ENCODE measurements at regions not wholly inside any gene's neighbourhood (a gene's known extent, or its start where the extent isn't known, plus 50 kb on each side); places are given as distances from the start of the nearest gene placed in this dataset.

DNA sequence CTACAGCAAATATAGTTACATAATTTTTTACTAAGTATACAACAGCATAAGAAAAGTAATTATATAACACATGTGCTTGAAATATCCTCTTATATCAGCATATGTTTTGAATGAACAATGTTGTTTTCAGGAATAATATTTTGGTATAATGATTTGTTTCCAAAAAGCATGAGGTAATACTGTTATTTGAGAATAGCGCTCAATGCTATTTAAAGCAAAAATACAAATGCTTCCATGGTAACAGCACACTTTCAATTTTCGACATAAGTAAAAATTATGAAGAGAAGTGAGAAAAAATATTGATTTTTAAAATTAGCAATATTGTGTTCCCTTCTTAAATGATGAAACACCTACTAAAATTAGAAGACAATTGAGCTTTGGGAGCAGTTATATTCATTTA lies 715.9 kb upstream of the ATXN8OS start:
- H3K9me2 ChIP-seq (replicated peaks; ENCODE audit: low read length): no peaks in the 10 kb centered on the region
- DNase-seq (no peak), ATAC-seq (no peak)
- TF ChIP-seq EZH2 (IDR thresholded peaks at IDR 0.05; ENCODE audit: low read length, unreplicated experiment): no peak
- TF ChIP-seq, protein P1, sequence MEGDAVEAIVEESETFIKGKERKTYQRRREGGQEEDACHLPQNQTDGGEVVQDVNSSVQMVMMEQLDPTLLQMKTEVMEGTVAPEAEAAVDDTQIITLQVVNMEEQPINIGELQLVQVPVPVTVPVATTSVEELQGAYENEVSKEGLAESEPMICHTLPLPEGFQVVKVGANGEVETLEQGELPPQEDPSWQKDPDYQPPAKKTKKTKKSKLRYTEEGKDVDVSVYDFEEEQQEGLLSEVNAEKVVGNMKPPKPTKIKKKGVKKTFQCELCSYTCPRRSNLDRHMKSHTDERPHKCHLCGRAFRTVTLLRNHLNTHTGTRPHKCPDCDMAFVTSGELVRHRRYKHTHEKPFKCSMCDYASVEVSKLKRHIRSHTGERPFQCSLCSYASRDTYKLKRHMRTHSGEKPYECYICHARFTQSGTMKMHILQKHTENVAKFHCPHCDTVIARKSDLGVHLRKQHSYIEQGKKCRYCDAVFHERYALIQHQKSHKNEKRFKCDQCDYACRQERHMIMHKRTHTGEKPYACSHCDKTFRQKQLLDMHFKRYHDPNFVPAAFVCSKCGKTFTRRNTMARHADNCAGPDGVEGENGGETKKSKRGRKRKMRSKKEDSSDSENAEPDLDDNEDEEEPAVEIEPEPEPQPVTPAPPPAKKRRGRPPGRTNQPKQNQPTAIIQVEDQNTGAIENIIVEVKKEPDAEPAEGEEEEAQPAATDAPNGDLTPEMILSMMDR (conservative IDR thresholded peaks at IDR 0.05; ENCODE audit: low read depth, low read length): no peak
- no peak for TF ChIP-seq EZH2phosphoT487 (IDR thresholded peaks at IDR 0.05; ENCODE audit: borderline replicate concordance, low read length)
- H3F3A ChIP-seq (ENCODE audit: low read length, unreplicated experiment): no peaks in the 10 kb centered on the region
- H3K36me3 ChIP-seq (ENCODE audit: low read depth, low read length): no peaks in the 10 kb centered on the region
- no peak overlapping the region for H3K9ac ChIP-seq (ENCODE audit: low read length)
- ChIA-PET CTCF (no interaction called here), POLR2A (ENCODE audit: unreplicated experiment) (no interaction called here)
- H3K79me2 ChIP-seq (ENCODE audit: low read length): no peaks in the 10 kb centered on the region
- no peaks in the 10 kb centered on the region for H3K9me3 ChIP-seq (ENCODE audit: low read length)
- no peaks in the 10 kb centered on the region for H4K20me1 ChIP-seq (ENCODE audit: low read length)
- intact Hi-C loops (cut with micrococcal nuclease): no loop called here
- BruUV-seq (replicated peaks): no TSS peak
- H2AFZ ChIP-seq (ENCODE audit: low read length): no peak overlapping the region
- no peaks in the 10 kb centered on the region for H3K27me3 ChIP-seq (ENCODE audit: low read length)
- H3K4me3 ChIP-seq (ENCODE audit: low read length): no peak overlapping the region
- no peak overlapping the region for H3K4me2 ChIP-seq (ENCODE audit: low read length)
- no peak overlapping the region for H3K27ac ChIP-seq (ENCODE audit: low read length)
- H3K4me1 ChIP-seq (ENCODE audit: insufficient read depth, low read length): no peaks in the 10 kb centered on the region

DNA sequence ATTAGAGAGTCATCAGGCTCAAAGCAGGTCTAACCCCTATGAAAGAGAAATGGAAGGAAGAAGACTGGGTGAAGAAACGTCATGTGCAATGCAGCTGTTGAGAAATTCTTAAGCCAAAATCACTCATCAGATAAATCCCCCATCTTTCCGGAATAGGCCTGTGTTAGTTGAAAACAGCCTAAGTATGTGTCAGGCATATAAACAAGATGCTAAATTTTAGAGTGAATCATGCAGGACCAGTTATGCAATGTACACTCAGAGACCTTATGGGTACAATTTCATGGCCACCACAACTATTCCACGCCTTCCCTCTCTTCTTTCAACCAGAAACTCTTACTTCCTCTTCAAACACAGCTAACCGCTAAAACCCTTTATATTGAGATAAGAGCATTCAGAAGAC lies 717.7 kb upstream of the ATXN8OS start:
- CTCF ChIA-PET: no interaction called here
- H3F3A ChIP-seq (ENCODE audit: low read length, unreplicated experiment): no peaks in the 10 kb centered on the region
- peak; percentile 19 for DNase-seq
- no peak for ATAC-seq
- H3K9ac ChIP-seq (ENCODE audit: low read length): no peak overlapping the region
- no peaks in the 10 kb centered on the region for H3K36me3 ChIP-seq (ENCODE audit: low read depth, low read length)
- no peaks in the 10 kb centered on the region for H3K27me3 ChIP-seq (ENCODE audit: low read length)
- TF ChIP-seq EZH2 (IDR thresholded peaks at IDR 0.05; ENCODE audit: low read length, unreplicated experiment) (no peak), EZH2phosphoT487 (IDR thresholded peaks at IDR 0.05; ENCODE audit: borderline replicate concordance, low read length) (no peak)
- no TSS peak for BruUV-seq (replicated peaks)
- no peak overlapping the region for H3K4me2 ChIP-seq (ENCODE audit: low read length)
- no peak overlapping the region for H3K27ac ChIP-seq (ENCODE audit: low read length)
- POLR2A ChIA-PET (ENCODE audit: unreplicated experiment): no interaction called here
- intact Hi-C loops (cut with micrococcal nuclease): no loop called here
- H3K4me3 ChIP-seq (ENCODE audit: low read length): no peak overlapping the region
- H3K79me2 ChIP-seq (ENCODE audit: low read length): no peaks in the 10 kb centered on the region
- H4K20me1 ChIP-seq (ENCODE audit: low read length): no peaks in the 10 kb centered on the region
- H3K9me2 ChIP-seq (replicated peaks; ENCODE audit: low read length): no peaks in the 10 kb centered on the region
- no peaks in the 10 kb centered on the region for H3K4me1 ChIP-seq (ENCODE audit: insufficient read depth, low read length)
- H3K9me3 ChIP-seq (ENCODE audit: low read length): no peaks in the 10 kb centered on the region
- no peak overlapping the region for H2AFZ ChIP-seq (ENCODE audit: low read length)

DNA sequence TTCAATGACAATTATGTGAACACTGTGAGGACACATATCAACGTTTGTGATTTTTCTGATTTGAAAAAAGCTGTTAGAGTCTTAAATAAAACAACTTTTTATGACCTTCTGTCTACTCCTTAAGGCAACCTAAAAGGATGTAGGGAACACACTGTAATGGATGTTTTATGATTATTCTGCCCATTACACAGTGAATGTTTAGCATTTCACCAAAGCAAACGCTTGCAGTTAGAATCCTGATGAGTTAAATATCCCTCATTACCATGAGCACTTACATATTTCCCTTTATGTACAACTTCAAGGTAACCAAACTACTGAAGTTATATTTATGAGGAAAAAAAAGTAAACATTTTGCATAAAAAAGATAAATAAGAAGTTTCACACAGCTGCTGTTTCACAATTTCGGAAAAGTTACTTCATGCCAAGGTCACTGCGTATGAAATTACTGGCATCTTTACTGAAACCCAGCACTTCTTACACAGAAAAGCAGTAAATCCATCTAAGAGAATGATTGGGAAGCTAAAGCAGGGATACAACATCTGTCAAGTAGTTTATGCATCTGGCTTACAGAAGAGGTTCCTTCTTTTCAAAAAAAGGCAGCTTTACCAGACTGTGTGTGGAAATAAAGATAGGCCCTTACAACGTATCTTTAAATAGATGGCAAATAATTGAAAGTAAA lies 733.7 kb upstream of the ATXN8OS start:
- Histone ChIP-seq H3K9me3 (ENCODE audit: low read length) (no peaks in the 10 kb centered on the region), H3K27me3 (ENCODE audit: low read length) (no peaks in the 10 kb centered on the region), H3K9ac (ENCODE audit: low read length) (no peak overlapping the region), H3K4me3 (ENCODE audit: low read length) (no peak overlapping the region), H3K4me2 (ENCODE audit: low read length) (no peak overlapping the region), H3K9me2 (replicated peaks; ENCODE audit: low read length) (no peaks in the 10 kb centered on the region), H4K20me1 (ENCODE audit: low read length) (no peaks in the 10 kb centered on the region), H3K79me2 (ENCODE audit: low read length) (no peaks in the 10 kb centered on the region), H2AFZ (ENCODE audit: low read length) (no peak overlapping the region), H3K36me3 (ENCODE audit: low read depth, low read length) (no peaks in the 10 kb centered on the region), H3K4me1 (ENCODE audit: insufficient read depth, low read length) (no peaks in the 10 kb centered on the region), H3F3A (ENCODE audit: low read length, unreplicated experiment) (no peaks in the 10 kb centered on the region), H3K27ac (ENCODE audit: low read length) (no peak overlapping the region)
- TF ChIP-seq, protein P1 (conservative IDR thresholded peaks at IDR 0.05; ENCODE audit: low read depth, low read length): no peak
- TF ChIP-seq EZH2phosphoT487 (IDR thresholded peaks at IDR 0.05; ENCODE audit: borderline replicate concordance, low read length): no peak
- no peak for TF ChIP-seq EZH2 (IDR thresholded peaks at IDR 0.05; ENCODE audit: low read length, unreplicated experiment)
- intact Hi-C loops (cut with micrococcal nuclease): no loop called here
- ChIA-PET POLR2A (ENCODE audit: unreplicated experiment) (no interaction called here), CTCF (no interaction called here)
- BruUV-seq (replicated peaks): no TSS peak
- ATAC-seq (no peak), DNase-seq (no peak)

Data from PC-3 (cell line).